Ovary (tissue), 3 donors: ENCODE measurements at regions not wholly inside any gene's neighbourhood (a gene's known extent, or its start where the extent isn't known, plus 50 kb on each side); places are given as distances from the start of the nearest gene placed in this dataset.
"Not testable (repeated sequence)": the region's sequence is repeated elsewhere in the genome, so short reads cannot be mapped to it uniquely, and the experiment has no call there.

Experiments
- CTCF ChIP-seq, 3 donors: fragments of 450-650 bp in 2 of 3; fragments of 200-600 bp in 1 of 3; IDR thresholded peaks; one replicate each; pipeline versions ENCODE4 v1.5.1 to v1.8.0; 2016 to 2022; ENCODE audit warnings: antibody characterized with exemption in 3 of 3, mild to moderate bottlenecking in 1 of 3
- EP300 ChIP-seq: sonication (generic); formaldehyde crosslinking; IDR thresholded peaks from one replicate; pipeline ENCODE4 v1.6.1; 2017; ENCODE audit warnings: antibody characterized with exemption
- donor health status: DM: no; HTN: no; CAD: no.

- not testable (repeated sequence) for TF ChIP-seq CTCF (IDR thresholded peaks at IDR 0.05); EP300
These were observed 754.1 kb upstream of the NUDT12 start for GRCh38 chr5:104316676-104317075.
